ENCODE measurements at regions not wholly inside any gene's neighbourhood (a gene's known extent, or its start where the extent isn't known, plus 50 kb on each side); places are given as distances from the start of the nearest gene placed in this dataset.

GRCh38 chr7:26070290-26070689 lies 81.7 kb upstream of the NFE2L3 start:
- Histone ChIP-seq H3K36me3 (no peaks in the 10 kb centered on the region), H3K4me1 (no peaks in the 10 kb centered on the region), H3K4me3 (no peak overlapping the region), H3K27ac (replicated peaks in 1 of 4) (no peak overlapping the region), H3K27me3 (peaks cover 0 to 32% (median 0%) of the 10 kb centered on the region in 4 donors), H3K9me3 (no peaks in the 10 kb centered on the region)
- intact Hi-C loops (cut with DNase I) = no loop called here
- DNase-seq (ENCODE audit: extremely low spot score) = no peak
- no peak for TF ChIP-seq POLR2AphosphoS5 (IDR thresholded peaks at IDR 0.05)
- WGBS = 73% methylated on average over 2 of the region's 2 CpGs

DNA sequence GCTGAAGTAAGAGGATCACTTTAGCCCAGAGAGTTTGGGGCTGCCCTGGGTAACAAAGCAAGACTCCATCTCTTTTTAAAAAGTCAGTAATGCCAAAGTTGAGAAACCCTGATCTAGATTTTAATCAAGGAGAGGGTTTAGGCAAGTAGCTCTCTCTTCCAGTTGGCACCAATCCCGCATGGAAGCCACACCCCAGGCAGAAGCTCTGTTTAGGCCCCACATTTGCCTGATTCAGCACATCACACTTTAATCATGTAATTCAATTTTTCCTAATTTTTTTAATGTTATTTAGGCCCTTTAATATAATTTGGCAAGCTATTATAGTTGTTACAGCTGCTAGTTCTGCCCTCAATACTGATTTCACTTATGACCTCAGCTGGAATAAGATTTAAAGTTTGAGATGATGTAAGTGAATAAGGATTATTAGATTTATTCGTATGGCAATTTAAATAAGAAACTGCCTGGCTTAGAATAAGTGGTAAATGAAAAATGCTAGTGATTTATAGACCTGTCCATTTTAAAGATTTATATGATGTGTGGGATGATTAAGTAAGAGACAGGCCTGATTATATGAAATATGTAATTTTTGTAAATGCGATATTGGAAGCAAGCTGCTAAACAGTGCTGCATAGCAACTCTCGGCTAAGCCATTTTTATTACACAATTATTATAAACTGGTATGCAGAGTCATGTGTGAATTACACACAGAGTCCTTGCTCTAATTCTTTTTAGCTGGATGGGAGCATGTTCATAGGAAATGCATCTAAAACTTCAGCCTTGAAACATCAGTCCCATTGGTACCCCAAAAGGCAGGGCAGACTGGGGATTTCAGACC lies 80.2 kb upstream of the NFE2L3 start:
- Histone ChIP-seq H3K36me3 (no peaks in the 10 kb centered on the region), H3K27ac (replicated peaks in 1 of 4) (no peak overlapping the region), H3K4me3 (no peak overlapping the region), H3K4me1 (no peaks in the 10 kb centered on the region), H3K27me3 (peaks cover 0 to 41% (median 3%) of the 10 kb centered on the region in 4 donors), H3K9me3 (no peaks in the 10 kb centered on the region)
- intact Hi-C loops (cut with DNase I) = no loop called here
- TF ChIP-seq, protein P1, sequence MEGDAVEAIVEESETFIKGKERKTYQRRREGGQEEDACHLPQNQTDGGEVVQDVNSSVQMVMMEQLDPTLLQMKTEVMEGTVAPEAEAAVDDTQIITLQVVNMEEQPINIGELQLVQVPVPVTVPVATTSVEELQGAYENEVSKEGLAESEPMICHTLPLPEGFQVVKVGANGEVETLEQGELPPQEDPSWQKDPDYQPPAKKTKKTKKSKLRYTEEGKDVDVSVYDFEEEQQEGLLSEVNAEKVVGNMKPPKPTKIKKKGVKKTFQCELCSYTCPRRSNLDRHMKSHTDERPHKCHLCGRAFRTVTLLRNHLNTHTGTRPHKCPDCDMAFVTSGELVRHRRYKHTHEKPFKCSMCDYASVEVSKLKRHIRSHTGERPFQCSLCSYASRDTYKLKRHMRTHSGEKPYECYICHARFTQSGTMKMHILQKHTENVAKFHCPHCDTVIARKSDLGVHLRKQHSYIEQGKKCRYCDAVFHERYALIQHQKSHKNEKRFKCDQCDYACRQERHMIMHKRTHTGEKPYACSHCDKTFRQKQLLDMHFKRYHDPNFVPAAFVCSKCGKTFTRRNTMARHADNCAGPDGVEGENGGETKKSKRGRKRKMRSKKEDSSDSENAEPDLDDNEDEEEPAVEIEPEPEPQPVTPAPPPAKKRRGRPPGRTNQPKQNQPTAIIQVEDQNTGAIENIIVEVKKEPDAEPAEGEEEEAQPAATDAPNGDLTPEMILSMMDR (IDR thresholded peaks at IDR 0.05) = no peak
- TF ChIP-seq POLR2A (IDR thresholded peaks at IDR 0.05; ENCODE audit: low read depth) (no peak), POLR2AphosphoS5 (IDR thresholded peaks at IDR 0.05) (no peak), EP300 (IDR thresholded peaks at IDR 0.05) (no peak)
- DNase-seq (ENCODE audit: extremely low spot score) = no peak
- 76% methylated on average over 4 of the region's 4 CpGs for WGBS

GRCh38 chr7:26073041-26073440 lies 79.0 kb upstream of the NFE2L3 start:
- no peaks in the 10 kb centered on the region for H3K36me3 ChIP-seq
- no peak for DNase-seq (ENCODE audit: extremely low spot score)
- no peak overlapping the region for H3K27ac ChIP-seq (replicated peaks in 1 of 4)
- no peaks in the 10 kb centered on the region for H3K9me3 ChIP-seq
- intact Hi-C loops (cut with DNase I) = no loop called here
- 81% methylated on average over 4 of the region's 4 CpGs for WGBS
- H3K4me3 ChIP-seq = no peak overlapping the region
- H3K27me3 ChIP-seq = peaks cover 0 to 52% (median 8%) of the 10 kb centered on the region in 4 donors
- no peaks in the 10 kb centered on the region for H3K4me1 ChIP-seq
- TF ChIP-seq POLR2AphosphoS5 (IDR thresholded peaks at IDR 0.05) (no peak), EP300 (IDR thresholded peaks at IDR 0.05) (no peak)

DNA sequence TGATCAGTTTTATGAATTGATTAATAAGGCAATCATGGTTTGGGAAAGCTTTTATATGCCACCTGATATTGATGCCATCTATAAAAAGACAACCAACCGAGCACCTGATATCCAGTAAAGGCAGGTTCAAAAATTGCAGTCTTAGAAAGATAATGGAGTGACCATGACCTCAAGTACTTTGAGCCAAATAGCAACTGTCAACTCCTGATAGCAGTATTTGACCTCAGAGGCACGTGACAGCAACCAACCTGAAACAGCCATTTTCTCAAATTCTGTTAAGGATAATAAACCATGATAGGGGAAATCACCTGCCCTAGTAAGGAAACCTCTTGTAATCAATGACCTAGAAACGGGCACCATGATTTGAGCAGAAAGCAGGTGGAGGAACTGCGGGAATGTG lies 77.1 kb upstream of the NFE2L3 start:
- no peaks in the 10 kb centered on the region for H3K36me3 ChIP-seq
- no peak overlapping the region for H3K4me3 ChIP-seq
- H3K27me3 ChIP-seq = peaks cover 0 to 66% (median 13%) of the 10 kb centered on the region in 4 donors
- WGBS = 89% methylated on average over 4 of the region's 4 CpGs
- intact Hi-C loops (cut with DNase I) = no loop called here
- no peak overlapping the region for H3K27ac ChIP-seq (replicated peaks in 1 of 4)
- no peaks in the 10 kb centered on the region for H3K9me3 ChIP-seq
- H3K4me1 ChIP-seq = peaks cover 0 to 8% (median 6%) of the 10 kb centered on the region in 4 donors
- DNase-seq (ENCODE audit: extremely low spot score) = no peak
- TF ChIP-seq EP300 (IDR thresholded peaks at IDR 0.05) = no peak
- no peak for TF ChIP-seq POLR2AphosphoS5 (IDR thresholded peaks at IDR 0.05)
- no peak for TF ChIP-seq POLR2A (IDR thresholded peaks at IDR 0.05; ENCODE audit: low read depth)
- TF ChIP-seq, protein P1 (IDR thresholded peaks at IDR 0.05) = no peak

DNA sequence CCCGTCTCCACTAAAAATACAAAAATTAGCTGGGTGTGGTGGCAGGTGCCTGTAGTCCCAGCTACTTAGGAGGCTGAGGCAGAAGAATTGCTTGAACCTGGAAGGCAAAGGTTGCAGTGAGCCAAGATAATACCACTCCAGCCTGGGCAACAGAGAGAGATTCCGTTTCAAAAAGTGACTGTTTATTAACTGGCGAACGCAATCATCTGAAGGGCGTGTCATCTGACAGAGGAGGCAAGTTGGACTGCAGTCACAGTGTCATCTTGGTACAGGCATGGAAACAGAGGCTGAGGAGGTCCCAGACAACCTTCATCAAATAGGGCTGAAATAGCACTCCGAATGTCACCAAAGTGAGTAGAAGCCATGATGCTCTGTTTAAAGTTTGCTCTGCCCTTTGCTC lies 75.3 kb upstream of the NFE2L3 start:
- peaks cover 0 to 8% (median 6%) of the 10 kb centered on the region in 4 donors for H3K4me1 ChIP-seq
- no peaks in the 10 kb centered on the region for H3K9me3 ChIP-seq
- TF ChIP-seq, protein P1 (IDR thresholded peaks at IDR 0.05) = no peak
- TF ChIP-seq POLR2AphosphoS5 (IDR thresholded peaks at IDR 0.05) (no peak), POLR2A (IDR thresholded peaks at IDR 0.05; ENCODE audit: low read depth) (no peak), EP300 (IDR thresholded peaks at IDR 0.05) (no peak)
- no peak overlapping the region for H3K27ac ChIP-seq (replicated peaks in 1 of 4)
- H3K36me3 ChIP-seq = no peaks in the 10 kb centered on the region
- H3K4me3 ChIP-seq = no peak overlapping the region
- intact Hi-C loops (cut with DNase I) = no loop called here
- peaks cover 0 to 83% (median 15%) of the 10 kb centered on the region in 4 donors for H3K27me3 ChIP-seq
- DNase-seq (ENCODE audit: extremely low spot score) = no peak
- WGBS = 76% methylated on average over 6 of the region's 6 CpGs
